Progenitor cell of endocrine pancreas (in vitro differentiated cells): ENCODE measurements at regions not wholly inside any gene's neighbourhood (a gene's known extent, or its start where the extent isn't known, plus 50 kb on each side); places are given as distances from the start of the nearest gene placed in this dataset.
"Not testable (repeated sequence)": the region's sequence is repeated elsewhere in the genome, so short reads cannot be mapped to it uniquely, and the experiment has no call there.

ENCODE experiments used
- DNase-seq: peaks from one replicate; pipeline ENCODE4 v3.0.0; 2021; ENCODE audit warnings: low spot score; ENCODE audit not compliant: unreplicated experiment
- H3K27ac Mint-ChIP-seq: 2 replicates; pipeline ENCODE4 v1.8.0; 2021; ENCODE audit warnings: mild to moderate bottlenecking, moderate library complexity, mixed read lengths
- H3K27me3 Mint-ChIP-seq: 2 replicates; pipeline ENCODE4 v1.8.0; 2021; ENCODE audit warnings: mixed read lengths
- H3K36me3 Mint-ChIP-seq: 2 replicates; pipeline ENCODE4 v1.8.0; 2022; ENCODE audit warnings: mixed read lengths; ENCODE audit not compliant: insufficient read depth
- H3K4me1 Mint-ChIP-seq: 2 replicates; pipeline ENCODE4 v1.8.0; 2021; ENCODE audit warnings: low read depth, mixed read lengths
- H3K4me3 Mint-ChIP-seq: 2 replicates; pipeline ENCODE4 v1.8.0; 2021; ENCODE audit warnings: low read depth, mild to moderate bottlenecking, moderate library complexity, mixed read lengths
- H3K9me3 Mint-ChIP-seq: 2 replicates; pipeline ENCODE4 v1.8.0; 2021; ENCODE audit warnings: low read depth, mixed read lengths
- CTCF ChIP-seq: fragments of 200-600 bp; sonication (generic); IDR thresholded peaks from one replicate; pipeline ENCODE4 v1.5.0; 2021; ENCODE audit warnings: antibody characterized with exemption, mild to moderate bottlenecking; ENCODE audit not compliant: unreplicated experiment

GRCh38 chr19:28140201-28140600 lies 1072.8 kb downstream of the UQCRFS1 start:
- no peak overlapping the region for H3K4me3 Mint-ChIP-seq
- no peaks in the 10 kb centered on the region for H3K36me3 Mint-ChIP-seq
- TF ChIP-seq CTCF = no peak
- H3K27ac Mint-ChIP-seq = no peak overlapping the region
- no peaks in the 10 kb centered on the region for H3K9me3 Mint-ChIP-seq
- H3K27me3 Mint-ChIP-seq = peaks cover 48% of the 10 kb centered on the region
- no peak for DNase-seq
- peaks cover 4% of the 10 kb centered on the region for H3K4me1 Mint-ChIP-seq

DNA sequence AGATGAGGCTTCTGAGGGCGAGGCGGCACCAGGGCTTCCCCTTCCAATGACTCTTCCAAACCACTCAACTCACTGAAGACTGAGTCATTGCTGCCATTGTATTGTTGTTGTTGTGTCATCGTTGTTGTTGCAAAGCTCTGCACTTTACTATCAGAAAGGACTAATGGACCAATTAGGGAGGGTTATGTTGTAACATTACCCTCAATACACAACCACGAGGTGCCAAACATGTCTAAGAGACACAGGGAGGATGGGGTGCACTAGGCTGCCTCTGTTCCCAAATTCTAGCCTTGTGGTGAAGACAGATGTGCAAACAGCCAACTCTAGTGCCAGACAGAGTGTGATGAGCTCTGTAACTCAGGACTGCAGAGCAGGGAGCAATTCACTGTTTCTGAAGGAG lies 1075.2 kb downstream of the UQCRFS1 start:
- no peak overlapping the region for H3K4me3 Mint-ChIP-seq
- no peaks in the 10 kb centered on the region for H3K9me3 Mint-ChIP-seq
- H3K27me3 Mint-ChIP-seq = peaks cover 37% of the 10 kb centered on the region
- no peak for DNase-seq
- TF ChIP-seq CTCF = no peak
- no peaks in the 10 kb centered on the region for H3K36me3 Mint-ChIP-seq
- no peak overlapping the region for H3K27ac Mint-ChIP-seq
- peaks cover 4% of the 10 kb centered on the region for H3K4me1 Mint-ChIP-seq

DNA sequence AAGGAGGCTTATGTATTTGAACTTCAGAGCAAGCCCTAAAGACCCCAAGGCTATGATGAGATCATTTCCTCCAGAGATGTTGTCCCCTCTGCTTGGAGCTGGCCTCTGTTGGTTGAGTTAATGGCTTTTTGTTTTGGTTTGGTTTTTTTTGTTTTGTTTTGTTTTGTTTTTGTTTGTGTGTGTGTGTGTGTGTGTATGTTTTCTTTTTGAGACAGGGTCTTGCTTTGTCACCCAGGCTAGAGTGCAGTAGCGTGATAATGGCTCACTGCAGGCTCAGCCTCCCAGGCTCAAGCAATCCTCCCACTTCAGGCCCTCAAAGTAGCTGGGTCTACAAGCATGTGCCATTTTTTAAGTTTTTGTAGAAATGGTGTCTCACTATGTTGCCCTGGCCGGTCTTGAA lies 1076.2 kb downstream of the UQCRFS1 start:
- TF ChIP-seq CTCF = no peak
- Mint-ChIP-seq H3K36me3 (no peaks in the 10 kb centered on the region), H3K27me3 (peaks cover 32% of the 10 kb centered on the region), H3K27ac (no peak overlapping the region), H3K4me1 (peaks cover 4% of the 10 kb centered on the region), H3K4me3 (no peak overlapping the region), H3K9me3 (no peaks in the 10 kb centered on the region)
- DNase-seq = no peak

- Mint-ChIP-seq H3K4me1 (peaks cover 10% of the 10 kb centered on the region), H3K36me3 (no peaks in the 10 kb centered on the region), H3K27ac (no peak overlapping the region), H3K9me3 (no peaks in the 10 kb centered on the region), H3K27me3 (peaks cover 27% of the 10 kb centered on the region), H3K4me3 (no peak overlapping the region)
- no peak for TF ChIP-seq CTCF
- DNase-seq = no peak
Measured at GRCh38 chr19:28135825-28136224, 1077.1 kb downstream of the UQCRFS1 start.

DNA sequence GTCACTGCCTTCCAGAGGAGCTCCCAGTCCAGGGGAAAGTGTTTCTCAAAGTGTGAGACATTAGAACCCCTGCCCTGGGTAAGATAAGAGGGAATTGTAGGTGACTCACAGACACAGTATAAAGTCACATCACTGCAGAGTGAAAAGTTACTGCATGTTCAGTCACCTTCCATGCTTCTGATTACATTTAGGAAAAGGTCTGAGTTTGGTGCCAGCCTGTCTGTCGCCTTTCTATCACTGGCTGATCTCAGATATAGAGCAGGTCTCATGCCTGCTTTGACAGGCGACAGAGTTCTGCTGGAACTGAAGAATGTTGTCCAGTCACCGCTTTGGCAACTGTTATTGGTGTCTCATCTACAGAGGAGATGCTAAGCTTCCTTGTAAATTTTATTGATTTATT lies 1078.6 kb downstream of the UQCRFS1 start:
- H3K9me3 Mint-ChIP-seq = no peaks in the 10 kb centered on the region
- DNase-seq = no peak
- TF ChIP-seq CTCF = no peak
- no peak overlapping the region for H3K27ac Mint-ChIP-seq
- no peaks in the 10 kb centered on the region for H3K36me3 Mint-ChIP-seq
- no peak overlapping the region for H3K4me3 Mint-ChIP-seq
- peaks cover 19% of the 10 kb centered on the region for H3K4me1 Mint-ChIP-seq
- peaks cover 21% of the 10 kb centered on the region for H3K27me3 Mint-ChIP-seq

DNA sequence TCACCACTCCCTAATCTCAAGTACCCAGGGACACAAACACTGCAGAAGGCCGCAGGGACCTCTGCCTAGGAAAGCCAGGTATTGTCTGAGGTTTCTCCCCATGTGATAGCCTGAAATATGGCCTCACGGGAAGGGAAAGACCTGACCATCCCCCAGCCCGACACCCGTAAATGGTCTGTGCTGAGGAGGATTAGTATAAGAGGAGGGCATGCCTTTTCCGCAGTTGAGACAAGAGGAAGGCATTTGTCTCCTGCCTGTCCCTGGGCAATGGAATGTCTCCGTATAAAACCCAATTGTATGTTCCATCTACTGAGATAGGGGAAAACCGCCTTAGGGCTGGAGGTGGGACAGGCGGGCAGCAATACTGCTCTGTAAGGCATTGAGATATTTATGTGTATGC lies 1082.1 kb downstream of the UQCRFS1 start:
- peaks cover 27% of the 10 kb centered on the region for H3K4me1 Mint-ChIP-seq
- H3K36me3 Mint-ChIP-seq, H3K9me3 Mint-ChIP-seq, H3K27me3 Mint-ChIP-seq, DNase-seq, H3K4me3 Mint-ChIP-seq, H3K27ac Mint-ChIP-seq: not testable (repeated sequence)
